ENCODE measurements at regions not wholly inside any gene's neighbourhood (a gene's known extent, or its start where the extent isn't known, plus 50 kb on each side); places are given as distances from the start of the nearest gene placed in this dataset.

- Mint-ChIP-seq H3K36me3 (ENCODE audit: low read depth) (peaks cover 8% of the 10 kb centered on the region), H3K9me3 (peaks cover 3% of the 10 kb centered on the region), H3K4me3 (no peak overlapping the region), H3K27ac (no peak overlapping the region), H3K27me3 (ENCODE audit: insufficient read depth) (no peaks in the 10 kb centered on the region), H3K4me1 (ENCODE audit: low read depth) (peaks cover 55% of the 10 kb centered on the region)
- no peak for DNase-seq (ENCODE audit: low spot score)
- intact Hi-C loops (cut with micrococcal nuclease): no loop called here
Measured at GRCh38 chr2:191626497-191627151, 51.3 kb upstream of the NABP1 start.

- no peak overlapping the region for H3K27ac Mint-ChIP-seq
- peaks cover 3% of the 10 kb centered on the region for H3K9me3 Mint-ChIP-seq
- H3K36me3 Mint-ChIP-seq (ENCODE audit: low read depth): peaks cover 8% of the 10 kb centered on the region
- H3K27me3 Mint-ChIP-seq (ENCODE audit: insufficient read depth): no peaks in the 10 kb centered on the region
- intact Hi-C loops (cut with micrococcal nuclease): no loop called here
- peaks cover 52% of the 10 kb centered on the region for H3K4me1 Mint-ChIP-seq (ENCODE audit: low read depth)
- no peak for DNase-seq (ENCODE audit: low spot score)
- no peak overlapping the region for H3K4me3 Mint-ChIP-seq
Measured at GRCh38 chr2:191627518-191627917, 50.4 kb upstream of the NABP1 start.

All from activated T-helper 1 cell treated with anti-CD3 and anti-CD28 coated beads, Interleukin-12 subunit alpha, Interleukin-12 subunit beta, Interleukin-2, Interleukin-4 antibody, amounts not matched to agents 30 ng/mL and 10 ng/mL and 1 ng/mL, durations not matched to agents 14 hours and 24 hours and 36 hours (primary cell).